GM12878 (cell line): ENCODE measurements at regions not wholly inside any gene's neighbourhood (a gene's known extent, or its start where the extent isn't known, plus 50 kb on each side); places are given as distances from the start of the nearest gene placed in this dataset.

Experiments used
- ATAC-seq: fragments of 200-7000 bp; cut with Tn5 transposase; 3 replicates; pipeline ENCODE4 v1.9.1; 2020; ENCODE audit warnings: mild to moderate bottlenecking, moderate library complexity
- BruUV-seq: library from RNA; stranded (reverse); fragments of 400-500 nt; replicated peaks from 2 replicates; lab custom pipeline; 2021; lab: Mats Ljungman, UMichigan
- CTCF ChIA-PET: fragments of 300-600 bp; sonication (Branson Sonifier 250); formaldehyde crosslinking; extraction: SDS; loops from one replicate; lab custom pipeline; 2021; ENCODE audit warnings: inconsistent platforms; lab: Yijun Ruan, JAX
- POLR2A ChIA-PET: fragments of 350-600 bp; formaldehyde crosslinking; extraction: SDS; loops from one replicate; lab custom pipeline; 2021; ENCODE audit warnings: inconsistent platforms; lab: Charles Lee
- RAD21 ChIA-PET: fragments of 300-600 bp; sonication (Branson Sonifier 250); formaldehyde crosslinking; loops from one replicate; lab custom pipeline; 2023; ENCODE audit warnings: antibody characterized with exemption; ENCODE audit not compliant: unreplicated experiment; lab: Charles Lee
- SMC1A ChIA-PET: fragments of 300-600 bp; sonication (Branson Sonifier 250); formaldehyde crosslinking; loops from one replicate; lab custom pipeline; 2023; ENCODE audit not compliant: unreplicated experiment, uncharacterized antibody; lab: Charles Lee
- DNase-seq: peaks from one replicate; pipeline ENCODE4 v3.0.0-alpha.2; 2011; ENCODE audit warnings: low read depth, low spot score
- FAIRE-seq: peaks from 3 replicates; lab custom pipeline; 2011; peaks lifted over from hg19 to GRCh38; lab: Jason Lieb, UNC
- H2AFZ ChIP-seq: 2 replicates; pipeline ENCODE4 v1.6.0; 2011; ENCODE audit warnings: low read depth, low read length, control low read depth; ENCODE audit not compliant: control insufficient read depth
- H3K27ac ChIP-seq: 2 replicates; pipeline ENCODE4 v1.5.1; 2011; ENCODE audit warnings: control low read depth; ENCODE audit not compliant: control insufficient read depth, insufficient read depth
- H3K27me3 ChIP-seq, 2 experiments: replicated peaks in 1 of 2; 2 replicates each; pipeline versions ENCODE4 v1.6.0 to v1.6.1; 2011; ENCODE audit warnings: low read length in 1 of 2; ENCODE audit not compliant: control insufficient read depth in 2 of 2, insufficient read depth in 2 of 2
- H3K36me3 ChIP-seq, 2 experiments: 2 replicates each; pipeline ENCODE4 v1.5.1; 2011; ENCODE audit warnings: low read length in 1 of 2; ENCODE audit not compliant: control insufficient read depth in 2 of 2, insufficient read depth in 2 of 2
- H3K4me1 ChIP-seq: 2 replicates; pipeline ENCODE4 v1.6.1; 2011; ENCODE audit warnings: mild to moderate bottlenecking, low read length, moderate library complexity, mixed read lengths; ENCODE audit not compliant: control insufficient read depth, insufficient read depth
- H3K4me2 ChIP-seq: 2 replicates; pipeline ENCODE4 v1.6.0; 2011; ENCODE audit warnings: control low read depth; ENCODE audit not compliant: control insufficient read depth, insufficient read depth
- H3K4me3 ChIP-seq: fragments of 200-600 bp; sonication (generic); 2 replicates; pipeline ENCODE4 v1.5.1; 2016
- H3K79me2 ChIP-seq: 2 replicates; pipeline ENCODE4 v1.6.0; 2011; ENCODE audit warnings: low read length; ENCODE audit not compliant: control insufficient read depth, insufficient read depth
- H3K9ac ChIP-seq: 2 replicates; pipeline ENCODE4 v1.8.0; 2011; ENCODE audit warnings: low read length, control low read depth, mixed read lengths; ENCODE audit not compliant: control insufficient read depth, insufficient read depth
- H3K9me3 ChIP-seq: replicated peaks from 3 replicates; pipeline ENCODE4 v1.5.1; 2011; ENCODE audit warnings: mild to moderate bottlenecking, low read length; ENCODE audit not compliant: control insufficient read depth, insufficient read depth
- H4K20me1 ChIP-seq: 2 replicates; pipeline ENCODE4 v1.6.0; 2011; ENCODE audit not compliant: control insufficient read depth, insufficient read depth
- CBX5 ChIP-seq: sonication (generic); IDR thresholded peaks from 2 replicates; pipeline ENCODE4 v1.6.1; 2016; ENCODE audit warnings: low read depth, moderate library complexity, mild to moderate bottlenecking, inconsistent platforms
- DPF2 ChIP-seq: fragments of 450-650 bp; IDR thresholded peaks from 2 replicates; pipeline ENCODE4 v1.6.1; 2017; ENCODE audit warnings: mild to moderate bottlenecking
- FOXM1 ChIP-seq: IDR thresholded peaks from 2 replicates; pipeline ENCODE4 v1.6.1; 2012; ENCODE audit warnings: low read depth, mild to moderate bottlenecking, inconsistent platforms, low read length, moderate library complexity
- KAT2A ChIP-seq: conservative IDR thresholded peaks from 2 replicates; pipeline ENCODE4 v1.6.1; 2011; ENCODE audit warnings: low read depth, low read length; ENCODE audit not compliant: control insufficient read depth
- MYC ChIP-seq: IDR thresholded peaks from 2 replicates; pipeline ENCODE4 v1.6.1; 2011; ENCODE audit warnings: mild to moderate bottlenecking, low read length, moderate library complexity, inconsistent platforms; ENCODE audit not compliant: insufficient read depth, insufficient replicate concordance, insufficient read length, severe bottlenecking
- NFIC ChIP-seq: IDR thresholded peaks from 2 replicates; pipeline ENCODE4 v1.6.1; 2012; ENCODE audit warnings: low read depth, mild to moderate bottlenecking, inconsistent platforms, low read length, moderate library complexity
- NFXL1 ChIP-seq: fragments of 450-650 bp; IDR thresholded peaks from 2 replicates; pipeline ENCODE4 v1.6.1; 2017; ENCODE audit warnings: antibody characterized with exemption, mild to moderate bottlenecking, borderline replicate concordance
- PRDM15 ChIP-seq: fragments of 450-650 bp; formaldehyde crosslinking; IDR thresholded peaks from 2 replicates; pipeline ENCODE4 v1.4.0; 2020; ENCODE audit warnings: mild to moderate bottlenecking, moderate library complexity
- RCOR1 ChIP-seq: conservative IDR thresholded peaks from 2 replicates; pipeline ENCODE4 v1.6.1; 2012; ENCODE audit warnings: low read depth, low read length, improper control_type of control experiment
- SIN3A ChIP-seq: IDR thresholded peaks from 2 replicates; pipeline ENCODE4 v1.6.1; 2012; ENCODE audit warnings: low read depth, low read length, improper control_type of control experiment
- SMC3 ChIP-seq: IDR thresholded peaks from 2 replicates; pipeline ENCODE4 v1.6.1; 2011; ENCODE audit warnings: low read length, improper control_type of control experiment, borderline replicate concordance
- SRF ChIP-seq, 2 experiments: IDR thresholded peaks; 2 replicates each; pipeline ENCODE4 v1.6.1; 2011; ENCODE audit warnings: low read depth in 2 of 2, low read length in 2 of 2, mild to moderate bottlenecking in 1 of 2, moderate library complexity in 1 of 2
- SUZ12 ChIP-seq: fragments of 200-600 bp; sonication (generic); IDR thresholded peaks from one replicate; pipeline ENCODE4 v1.6.1; 2018; ENCODE audit warnings: antibody characterized with exemption, mild to moderate bottlenecking; ENCODE audit not compliant: unreplicated experiment
- TCF12 ChIP-seq: IDR thresholded peaks from 2 replicates; pipeline ENCODE4 v1.6.1; 2011; ENCODE audit warnings: low read depth, mild to moderate bottlenecking, low read length
- TCF7 ChIP-seq: IDR thresholded peaks from 2 replicates; pipeline ENCODE4 v1.6.1; 2014; ENCODE audit warnings: antibody characterized with exemption, borderline replicate concordance
- ZBTB40 ChIP-seq: fragments of 450-650 bp; IDR thresholded peaks from 2 replicates; pipeline ENCODE4 v1.6.1; 2016; ENCODE audit warnings: mild to moderate bottlenecking, moderate library complexity, borderline replicate concordance
- WGBS: methylation state at CpG from one replicate; pipeline ENCODE4 v1.1.6; 2016; ENCODE audit warnings: low lambda C conversion rate; ENCODE audit not compliant: insufficient replicate concordance, insufficient coverage; ENCODE audit errors: missing lambda C conversion rate; 5-methylcytosine and 5-hydroxymethylcytosine counted together
- in situ Hi-C: fragments of 300-500 bp; cut with MboI; formaldehyde crosslinking; loops from 9 replicates; pipeline ENCODE4 v1.14.3; 2018; ENCODE audit warnings: mixed read lengths
- intact Hi-C: fragments of 100-400 bp; cut with micrococcal nuclease; formaldehyde crosslinking; loops from one replicate; pipeline ENCODE4 v1.14.2; 2022; ENCODE audit not compliant: unreplicated experiment

GRCh38 chr15:48006031-48006511, 114.7 kb upstream of the SLC24A5 start:
- no peaks in the 10 kb centered on the region for H3K79me2 ChIP-seq
- no peaks in the 10 kb centered on the region for H4K20me1 ChIP-seq
- H3K27ac ChIP-seq, result no peak overlapping the region
- ATAC-seq (no peak), DNase-seq (no peak), FAIRE-seq (no peak)
- SMC1A ChIA-PET, result no interaction called here
- no peak overlapping the region for H2AFZ ChIP-seq
- no peaks in the 10 kb centered on the region for H3K36me3 ChIP-seq
- no peak overlapping the region for H3K4me2 ChIP-seq
- TF ChIP-seq SUZ12 (no peak), TCF12 (no peak), KAT2A (no peak), FOXM1 (no peak), SIN3A (no peak), ZBTB40 (no peak), TCF7 (no peak), NFXL1 (no peak), SMC3 (no peak), PRDM15 (no peak), SRF (IDR thresholded peaks at IDR 0.05; ENCODE audit: low read depth in 2 of 2, low read length in 2 of 2) (no peak), NFIC (no peak), DPF2 (no peak), RCOR1 (no peak), CBX5 (no peak), MYC (no peak)
- CTCF ChIA-PET, result no interaction called here
- H3K4me1 ChIP-seq, result peaks cover 15% of the 10 kb centered on the region
- H3K4me3 ChIP-seq, result no peak overlapping the region
- H3K27me3 ChIP-seq, result no peaks in the 10 kb centered on the region
- WGBS, result 65% methylated on average over 7 of the region's 7 CpGs
- in situ Hi-C loops, result no loop called here
- no TSS peak for BruUV-seq
- H3K9ac ChIP-seq, result no peak overlapping the region
- no peaks in the 10 kb centered on the region for H3K9me3 ChIP-seq
- intact Hi-C loops, result no loop called here
- RAD21 ChIA-PET, result no interaction called here
- POLR2A ChIA-PET, result no interaction called here
